ENCODE measurements at regions not wholly inside any gene's neighbourhood (a gene's known extent, or its start where the extent isn't known, plus 50 kb on each side); places are given as distances from the start of the nearest gene placed in this dataset.

- DNase-seq = no peak
These were observed 374.7 kb upstream of the ADAMTS16 start for GRCh38 chr5:4765411-4765810.

- DNase-seq = no peak
These were observed 374.0 kb upstream of the ADAMTS16 start for GRCh38 chr5:4766101-4766500.

DNA sequence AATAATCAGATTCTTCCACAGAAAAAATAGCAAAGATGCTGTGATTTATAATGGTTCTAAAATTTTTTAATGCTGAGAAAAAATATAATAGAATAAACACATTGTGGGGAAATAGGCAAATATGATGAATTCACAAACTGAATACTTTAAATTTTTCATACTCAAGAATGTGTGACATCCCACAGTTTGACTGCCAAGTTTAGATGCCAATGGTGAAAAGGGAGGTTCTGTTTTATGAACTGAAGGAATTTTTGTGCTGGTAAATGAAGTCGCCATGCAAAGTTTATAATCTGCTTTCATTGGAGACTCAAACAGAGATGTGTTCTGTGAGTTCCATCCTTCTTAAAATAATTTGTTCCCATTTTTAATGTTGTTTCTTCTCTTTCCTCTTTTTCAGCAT is 367.5 kb upstream of the ADAMTS16 start:
- DNase-seq = no peak

GRCh38 chr5:4773827-4774317 is 366.3 kb upstream of the ADAMTS16 start:
- DNase-seq = no peak

- DNase-seq = no peak
These were observed 362.7 kb upstream of the ADAMTS16 start for GRCh38 chr5:4777435-4777834.

- no peak for DNase-seq
These were observed 359.5 kb upstream of the ADAMTS16 start for GRCh38 chr5:4780633-4781032.

GRCh38 chr5:4781299-4781698 is 358.8 kb upstream of the ADAMTS16 start:
- DNase-seq = no peak

DNA sequence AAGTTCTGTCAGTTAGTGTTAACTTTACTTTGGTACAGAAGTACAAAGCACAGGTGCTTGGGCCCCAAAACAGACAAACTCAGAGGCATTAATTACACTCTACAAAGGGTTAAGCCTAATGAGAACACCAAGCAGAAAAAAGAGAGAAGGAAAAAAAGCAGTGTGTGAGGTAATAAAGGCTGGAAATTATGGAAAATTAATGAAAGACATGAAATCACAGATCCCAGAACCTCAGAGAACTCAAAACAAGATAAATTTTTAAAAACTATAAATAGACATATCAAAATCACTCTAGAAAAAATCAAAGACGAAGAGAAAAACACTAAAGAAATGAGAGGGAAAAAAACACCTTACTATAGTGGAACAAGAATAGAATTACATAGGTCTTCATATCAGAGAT is 354.2 kb upstream of the ADAMTS16 start:
- DNase-seq = no peak

DNA sequence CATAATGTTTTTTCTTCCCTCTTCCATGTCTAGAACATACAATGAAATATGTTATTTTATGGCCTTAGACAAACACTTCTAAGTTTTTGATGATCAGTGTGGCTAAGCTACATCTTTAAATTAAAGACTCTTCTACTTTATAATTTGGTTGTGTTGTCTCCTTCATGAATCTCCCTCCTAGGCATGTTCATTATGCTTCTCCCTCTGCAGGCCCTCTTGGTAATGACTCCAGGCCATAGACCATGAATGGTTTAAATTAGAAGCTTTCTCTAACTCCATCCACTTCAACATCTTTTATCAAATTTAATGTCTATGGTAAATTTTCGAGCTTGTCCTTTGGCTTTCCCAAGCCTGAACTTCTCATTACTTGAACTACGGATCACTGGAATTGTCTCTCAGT is 342.7 kb upstream of the ADAMTS16 start:
- no peak for DNase-seq

DNA sequence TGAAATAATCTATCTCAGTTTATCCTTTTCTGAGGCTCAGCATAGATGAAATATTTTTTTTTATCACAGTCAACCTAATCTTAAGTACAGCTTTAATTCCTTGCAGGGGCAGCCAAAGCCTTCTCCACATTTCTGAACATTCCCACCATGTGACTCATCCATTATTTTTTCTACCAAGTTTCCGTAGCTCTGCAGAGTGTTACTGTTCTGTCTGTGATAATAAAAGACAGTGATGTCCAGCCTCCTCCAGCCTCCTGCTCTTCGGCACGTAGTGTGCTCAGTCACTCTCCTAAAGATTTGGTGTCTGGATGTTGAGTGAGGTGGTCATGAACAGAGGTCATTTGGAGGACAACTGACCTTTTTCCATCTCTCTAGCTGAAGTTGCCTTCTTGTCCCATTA is 338.1 kb upstream of the ADAMTS16 start:
- DNase-seq = no peak

DNA sequence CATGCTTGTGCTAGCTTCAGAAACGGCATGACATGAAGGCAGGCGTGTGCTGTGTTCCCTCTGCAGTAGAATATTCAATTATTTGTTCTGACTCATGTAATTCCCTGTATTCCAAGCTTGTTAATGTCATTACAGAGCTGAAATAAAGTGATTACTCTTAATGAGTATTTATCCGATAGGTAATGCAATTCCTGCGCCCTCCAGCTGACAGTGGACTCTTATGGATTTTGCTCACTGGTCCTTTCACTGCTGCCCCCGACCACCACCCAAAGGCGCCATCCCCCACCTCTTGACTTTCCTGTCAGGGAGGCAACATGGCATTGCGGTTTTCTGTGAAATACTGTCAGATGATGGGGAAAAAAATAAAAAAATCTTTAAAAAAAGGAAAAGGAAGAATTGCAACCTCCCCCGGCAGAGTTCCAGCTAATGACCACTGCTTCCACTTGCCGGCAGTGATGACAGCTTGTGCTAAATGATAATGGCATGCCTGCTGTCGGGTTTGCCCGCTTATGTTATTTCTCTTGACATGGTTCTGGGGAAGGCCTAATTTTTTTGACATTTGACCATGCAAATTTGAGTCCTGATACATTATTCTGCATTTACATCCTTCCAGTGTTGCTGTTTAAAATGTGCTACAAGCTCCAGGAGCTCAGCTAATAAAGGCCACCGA is 335.3 kb upstream of the ADAMTS16 start:
- no peak for DNase-seq

- no peak for DNase-seq
These were observed 325.1 kb upstream of the ADAMTS16 start for GRCh38 chr5:4815002-4815401.

- DNase-seq = no peak
These were observed 322.4 kb upstream of the ADAMTS16 start for GRCh38 chr5:4817767-4818166.

- no peak for DNase-seq
These were observed 308.8 kb upstream of the ADAMTS16 start for GRCh38 chr5:4831325-4831724.

- no peak for DNase-seq
These were observed 307.7 kb upstream of the ADAMTS16 start for GRCh38 chr5:4832471-4832870.

GRCh38 chr5:4833104-4833738 is 306.9 kb upstream of the ADAMTS16 start:
- no peak for DNase-seq

DNA sequence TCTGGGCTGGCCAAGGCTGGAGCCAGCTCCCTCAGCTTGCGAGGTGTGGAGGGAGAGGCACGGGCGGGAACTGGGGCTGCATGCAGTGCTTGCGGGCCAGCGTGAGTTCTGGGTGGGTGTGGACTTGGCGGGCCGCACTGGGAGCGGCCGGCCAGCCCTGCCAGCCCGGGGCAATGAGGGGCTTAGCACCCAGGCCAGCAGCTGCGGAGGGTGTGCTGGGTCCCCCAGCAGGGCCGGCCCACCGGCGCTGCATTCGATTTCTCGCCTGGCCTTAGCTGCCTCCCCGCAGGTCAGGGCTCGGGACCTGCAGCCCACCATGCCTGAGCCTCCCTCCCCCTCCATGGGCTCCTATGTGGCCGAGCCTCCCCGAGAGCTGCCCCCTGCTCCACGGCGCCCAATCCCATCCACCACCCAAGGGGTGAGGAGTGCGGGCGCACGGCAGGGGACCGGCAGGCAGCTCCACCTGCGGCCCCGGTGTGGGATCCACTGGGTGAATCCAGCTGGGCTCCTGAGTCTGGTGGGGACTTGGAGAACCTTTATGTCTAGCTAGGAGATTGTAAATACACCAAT is 302.6 kb upstream of the ADAMTS16 start:
- DNase-seq = no peak

GRCh38 chr5:4845221-4845620 is 294.9 kb upstream of the ADAMTS16 start:
- no peak for DNase-seq

DNA sequence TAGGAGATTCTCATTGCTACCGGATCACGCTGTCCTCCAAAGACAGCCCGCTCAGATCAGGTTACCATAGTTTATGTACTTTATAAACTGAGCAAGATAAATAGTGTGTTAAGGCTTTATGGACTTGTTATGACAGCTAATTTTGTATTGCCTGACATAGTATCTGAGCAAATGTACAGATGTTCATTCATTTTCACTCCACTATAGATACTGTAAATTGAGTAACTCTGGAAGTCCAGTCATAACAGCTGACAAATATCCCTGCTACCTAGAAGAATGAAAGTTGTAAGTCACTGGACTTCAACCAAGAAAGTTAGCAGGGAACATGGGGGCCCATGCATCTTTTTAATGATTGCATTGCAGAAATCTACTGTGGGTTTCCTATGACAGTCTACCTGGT is 292.4 kb upstream of the ADAMTS16 start:
- DNase-seq = no peak

GRCh38 chr5:4855036-4855435 is 285.1 kb upstream of the ADAMTS16 start:
- no peak for DNase-seq

- no peak for DNase-seq
These were observed 284.2 kb upstream of the ADAMTS16 start for GRCh38 chr5:4855880-4856279.

DNA sequence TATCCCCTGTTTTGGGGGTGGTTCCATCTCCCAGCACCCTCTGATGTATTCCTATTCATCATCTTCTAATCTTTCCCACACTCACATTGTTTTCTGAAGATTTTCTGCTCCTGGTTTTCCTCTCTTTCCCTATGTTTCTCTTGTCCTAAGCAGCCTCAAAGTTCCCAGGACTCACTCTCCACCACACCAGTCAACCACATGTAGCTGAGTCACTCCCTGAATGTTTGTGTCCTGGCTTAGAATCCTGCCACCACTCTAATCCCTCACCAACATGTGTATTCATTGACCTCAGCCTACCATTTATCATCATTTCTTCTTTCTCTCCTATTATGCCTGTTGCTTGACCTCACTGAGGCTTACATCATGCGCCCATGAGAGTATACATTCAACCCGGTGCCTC is 282.4 kb upstream of the ADAMTS16 start:
- DNase-seq = no peak

GRCh38 chr5:4859500-4860235 is 280.5 kb upstream of the ADAMTS16 start:
- DNase-seq = no peak

- DNase-seq = no peak
These were observed 279.5 kb upstream of the ADAMTS16 start for GRCh38 chr5:4860631-4861030.
